Coronary artery (tissue), 2 donors: ENCODE measurements at regions not wholly inside any gene's neighbourhood (a gene's known extent, or its start where the extent isn't known, plus 50 kb on each side); places are given as distances from the start of the nearest gene placed in this dataset.

Experiments
- DNase-seq: peaks from one replicate; pipeline ENCODE4 v3.0.0-alpha.2; 2017; ENCODE audit warnings: low spot score
- H3K27ac ChIP-seq, 2 donors: fragments of 200-600 bp; sonication (generic); one replicate each; pipeline ENCODE4 v1.5.1; 2016 to 2019
- H3K4me3 ChIP-seq: fragments of 200-600 bp; sonication (generic); 2 replicates; pipeline ENCODE4 v1.5.1; 2016; ENCODE audit warnings: mild to moderate bottlenecking, moderate library complexity
- TF ChIP-seq, protein P1 (sequence below): fragments of 200-600 bp; sonication (generic); IDR thresholded peaks from one replicate; pipeline ENCODE4 v1.5.1; 2019; ENCODE audit warnings: antibody characterized with exemption

DNA sequence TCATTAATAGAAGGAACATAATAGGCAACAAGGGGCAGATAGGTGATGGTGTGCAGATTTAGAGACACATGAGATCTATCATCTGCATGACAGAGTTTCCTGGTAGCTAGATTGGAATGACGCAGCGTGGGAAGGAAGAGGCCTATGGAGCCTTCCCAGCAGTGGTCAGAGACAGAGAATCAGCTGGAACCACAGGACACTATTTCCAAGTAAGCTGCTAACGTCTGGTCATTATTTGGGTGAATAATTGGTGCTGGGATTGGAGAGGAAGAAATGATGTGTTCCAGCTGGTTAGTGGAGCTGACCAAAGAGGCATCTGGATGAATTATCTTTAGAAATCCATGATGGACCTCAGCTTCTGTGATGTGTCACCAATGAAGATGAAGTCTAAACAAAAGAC lies 91.2 kb upstream of the PRR16 start:
- Histone ChIP-seq H3K27ac (no peak overlapping the region), H3K4me3 (no peak overlapping the region)
- no peak for DNase-seq
- TF ChIP-seq, protein P1, sequence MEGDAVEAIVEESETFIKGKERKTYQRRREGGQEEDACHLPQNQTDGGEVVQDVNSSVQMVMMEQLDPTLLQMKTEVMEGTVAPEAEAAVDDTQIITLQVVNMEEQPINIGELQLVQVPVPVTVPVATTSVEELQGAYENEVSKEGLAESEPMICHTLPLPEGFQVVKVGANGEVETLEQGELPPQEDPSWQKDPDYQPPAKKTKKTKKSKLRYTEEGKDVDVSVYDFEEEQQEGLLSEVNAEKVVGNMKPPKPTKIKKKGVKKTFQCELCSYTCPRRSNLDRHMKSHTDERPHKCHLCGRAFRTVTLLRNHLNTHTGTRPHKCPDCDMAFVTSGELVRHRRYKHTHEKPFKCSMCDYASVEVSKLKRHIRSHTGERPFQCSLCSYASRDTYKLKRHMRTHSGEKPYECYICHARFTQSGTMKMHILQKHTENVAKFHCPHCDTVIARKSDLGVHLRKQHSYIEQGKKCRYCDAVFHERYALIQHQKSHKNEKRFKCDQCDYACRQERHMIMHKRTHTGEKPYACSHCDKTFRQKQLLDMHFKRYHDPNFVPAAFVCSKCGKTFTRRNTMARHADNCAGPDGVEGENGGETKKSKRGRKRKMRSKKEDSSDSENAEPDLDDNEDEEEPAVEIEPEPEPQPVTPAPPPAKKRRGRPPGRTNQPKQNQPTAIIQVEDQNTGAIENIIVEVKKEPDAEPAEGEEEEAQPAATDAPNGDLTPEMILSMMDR, result no peak

DNA sequence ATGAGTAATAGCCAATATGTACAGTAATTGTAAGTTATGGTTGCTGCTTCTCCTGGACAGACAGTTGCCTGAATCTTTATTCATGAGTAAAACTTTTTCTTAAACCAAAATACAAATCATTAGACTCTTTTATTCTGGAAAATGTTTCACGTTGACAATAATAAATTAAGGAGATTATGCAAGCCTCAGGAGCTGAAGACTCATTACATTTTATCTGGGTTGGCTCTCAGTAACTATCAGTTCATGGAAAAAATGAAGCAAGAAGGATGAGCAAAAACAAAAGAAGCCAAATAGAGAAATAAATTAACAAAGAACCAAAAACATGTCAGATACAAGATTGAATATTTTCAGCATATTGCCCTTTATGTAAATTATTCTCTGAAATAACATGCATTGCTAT lies 88.9 kb upstream of the PRR16 start:
- no peak overlapping the region for H3K27ac ChIP-seq

DNA sequence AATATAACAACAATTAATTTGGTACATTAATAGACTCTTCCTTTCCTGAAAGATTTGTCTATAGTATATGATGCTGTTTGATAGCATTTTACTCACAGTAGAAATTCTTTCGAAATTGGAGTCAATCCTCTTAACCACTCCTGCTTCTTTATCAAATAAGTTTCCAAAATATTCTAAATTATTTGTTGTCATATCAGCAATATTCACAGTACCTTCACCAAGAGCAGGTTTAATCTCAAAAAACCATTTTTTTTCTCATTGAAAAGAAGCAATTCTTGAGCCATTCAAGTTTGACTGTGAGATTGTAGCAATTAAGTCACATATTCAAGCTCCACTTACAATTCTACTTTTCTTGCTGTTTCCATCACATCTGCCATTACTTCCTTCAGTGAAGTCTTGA lies 83.5 kb upstream of the PRR16 start:
- TF ChIP-seq, protein P1, result no peak
- no peak for DNase-seq
- Histone ChIP-seq H3K4me3 (no peak overlapping the region), H3K27ac (no peak overlapping the region)

More for the DNA sequence above, 88.9 kb upstream of the PRR16 start:
- no peak overlapping the region for H3K4me3 ChIP-seq
- DNase-seq, result no peak
- TF ChIP-seq, protein P1, result no peak

DNA sequence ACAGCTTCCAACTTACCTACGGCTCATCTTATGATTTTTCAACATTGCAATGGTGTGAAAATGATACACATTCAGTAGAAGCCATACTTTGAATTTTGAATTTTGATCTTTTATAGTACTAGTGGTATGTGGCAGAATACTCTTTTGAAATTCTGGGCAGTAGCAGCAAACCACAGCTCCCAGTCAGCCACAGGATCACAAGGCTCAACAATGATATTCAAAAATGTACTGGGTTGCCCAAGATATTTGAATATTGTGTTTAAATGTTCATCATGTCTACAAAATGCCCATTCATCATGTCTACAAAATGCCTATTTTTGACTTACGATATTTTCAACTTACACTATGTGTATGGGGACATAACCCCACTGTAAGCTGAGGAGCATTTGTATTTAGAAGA lies 81.3 kb upstream of the PRR16 start:
- TF ChIP-seq, protein P1, result no peak
- no peak overlapping the region for H3K4me3 ChIP-seq
- no peak overlapping the region for H3K27ac ChIP-seq
- DNase-seq, result no peak

DNA sequence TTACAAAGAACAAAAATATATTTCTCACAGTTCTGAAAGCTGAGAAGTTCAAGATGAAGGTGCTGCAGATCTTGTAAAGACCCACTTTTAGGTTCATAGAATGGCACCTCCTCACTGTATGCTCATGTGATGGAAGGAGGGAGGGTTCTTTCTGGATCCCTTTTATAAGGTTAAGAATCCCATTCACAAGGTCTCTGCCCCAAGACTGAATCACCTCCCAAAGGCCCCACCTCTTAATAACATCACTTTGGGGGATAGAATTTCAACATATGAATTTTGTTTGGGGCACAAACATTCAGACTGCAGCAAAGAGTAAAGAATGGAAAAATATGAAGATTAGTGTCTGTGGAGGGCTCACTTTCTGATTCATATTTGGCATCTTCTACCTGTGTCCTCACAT lies 77.1 kb upstream of the PRR16 start:
- H3K27ac ChIP-seq, result peak overlapping the region in 1 of 2 donors; percentile 56
- TF ChIP-seq, protein P1, result no peak

DNA sequence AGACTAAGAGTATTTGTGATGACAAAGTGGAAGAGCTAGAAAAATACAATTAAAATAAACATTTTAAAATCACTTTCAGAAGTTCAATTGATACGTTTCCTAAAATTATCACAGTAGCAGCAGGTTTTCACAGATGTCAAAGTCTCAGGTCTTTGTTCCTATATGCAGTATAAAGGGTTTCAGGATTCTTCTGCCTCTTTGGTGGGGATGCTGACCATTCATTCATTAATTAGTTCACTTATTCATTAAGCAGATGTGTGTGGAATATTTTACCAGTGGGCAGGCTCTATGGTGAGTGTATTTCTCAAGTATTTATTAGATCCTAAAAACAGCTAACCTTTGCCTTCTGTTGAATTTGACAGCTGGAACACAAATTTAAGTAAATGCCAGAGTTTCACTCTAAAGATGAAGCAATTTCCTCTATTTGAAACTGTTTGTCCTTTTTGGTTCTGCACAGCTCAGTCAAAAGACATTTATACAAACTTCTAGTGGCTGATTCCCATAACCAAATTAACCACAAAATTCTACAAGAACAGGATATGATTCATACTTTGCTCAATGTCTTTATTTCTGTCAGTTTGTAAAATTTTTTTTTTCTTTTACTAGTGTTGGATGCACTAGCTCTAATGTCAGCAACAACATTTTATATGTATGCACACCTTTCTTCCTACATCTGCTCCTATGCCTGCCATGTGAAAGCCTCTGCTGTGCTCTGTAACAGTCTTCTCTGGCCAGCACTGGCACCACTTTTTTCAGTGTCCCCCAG lies 75.9 kb upstream of the PRR16 start:
- H3K4me3 ChIP-seq, result no peak overlapping the region
- H3K27ac ChIP-seq, result peak overlapping the region; percentile 60 to 75
- TF ChIP-seq, protein P1, result no peak
- DNase-seq, result no peak

More for the DNA sequence above, 77.1 kb upstream of the PRR16 start:
- no peak for DNase-seq
- H3K4me3 ChIP-seq, result no peak overlapping the region

DNA sequence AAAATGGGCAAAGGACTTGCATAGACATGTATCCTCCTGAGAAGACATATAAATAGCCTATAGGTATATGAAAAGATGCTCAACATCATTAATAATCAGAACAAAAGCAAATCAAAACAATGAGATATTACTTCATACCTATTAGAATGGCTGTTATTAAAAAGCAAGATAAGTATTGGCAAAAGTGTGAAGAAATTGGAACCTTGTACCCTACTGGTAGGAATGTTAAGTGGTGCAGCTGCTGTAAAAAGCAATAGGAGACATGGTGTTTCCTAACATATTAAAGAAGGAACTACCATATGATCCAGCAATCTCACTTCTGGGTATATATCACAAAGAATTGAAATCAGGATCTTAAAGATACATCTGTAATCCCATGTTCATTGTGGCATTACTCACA lies 69.8 kb upstream of the PRR16 start:
- DNase-seq, result no peak
- H3K4me3 ChIP-seq, result no peak overlapping the region
- TF ChIP-seq, protein P1, result no peak
- no peak overlapping the region for H3K27ac ChIP-seq
